B cell (primary cell): ENCODE measurements at regions not wholly inside any gene's neighbourhood (a gene's known extent, or its start where the extent isn't known, plus 50 kb on each side); places are given as distances from the start of the nearest gene placed in this dataset.

Source experiments
- CTCF ChIP-seq: fragments of 200-600 bp; IDR thresholded peaks from one replicate; pipeline ENCODE4 v1.8.0; 2022; ENCODE audit warnings: antibody characterized with exemption, mild to moderate bottlenecking
- EZH2 ChIP-seq: IDR thresholded peaks from 2 replicates; pipeline ENCODE4 v1.6.1; 2012; ENCODE audit warnings: borderline replicate concordance, low read depth, mild to moderate bottlenecking, moderate library complexity, low read length; ENCODE audit not compliant: insufficient read depth, poor library complexity, severe bottlenecking

- TF ChIP-seq CTCF (no peak), EZH2 (no peak)
These were observed 282.6 kb downstream of the BARHL2 start for GRCh38 chr1:90434460-90434859.
